GM21390 (cell line): ENCODE measurements at regions not wholly inside any gene's neighbourhood (a gene's known extent, or its start where the extent isn't known, plus 50 kb on each side); places are given as distances from the start of the nearest gene placed in this dataset.

Experiments
- ATAC-seq: cut with Tn5 transposase; IDR thresholded peaks from one replicate; pipeline ENCODE4 v1.9.1; 2021; ENCODE audit not compliant: unreplicated experiment

DNA sequence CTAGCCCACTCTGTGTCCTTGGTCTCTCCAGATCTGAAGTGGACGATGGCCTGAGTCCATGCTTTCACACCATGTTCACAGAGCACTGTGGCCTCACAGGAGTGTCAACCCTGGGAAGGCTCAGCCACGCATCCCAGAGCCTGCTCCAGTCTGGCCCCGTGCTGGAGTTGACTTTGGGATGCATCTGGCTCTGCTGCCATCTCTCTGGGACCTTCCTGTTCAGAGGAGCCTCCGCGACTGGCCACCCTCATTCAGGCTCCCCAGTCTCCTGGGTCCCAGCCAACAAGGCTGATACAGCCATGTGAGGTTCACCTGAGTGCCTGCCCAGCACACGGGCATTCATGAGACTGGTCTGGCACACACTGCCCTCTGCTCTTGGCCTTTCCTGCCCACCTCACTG, 199.7 kb upstream of the RAB6C start:
- no peak for ATAC-seq

DNA sequence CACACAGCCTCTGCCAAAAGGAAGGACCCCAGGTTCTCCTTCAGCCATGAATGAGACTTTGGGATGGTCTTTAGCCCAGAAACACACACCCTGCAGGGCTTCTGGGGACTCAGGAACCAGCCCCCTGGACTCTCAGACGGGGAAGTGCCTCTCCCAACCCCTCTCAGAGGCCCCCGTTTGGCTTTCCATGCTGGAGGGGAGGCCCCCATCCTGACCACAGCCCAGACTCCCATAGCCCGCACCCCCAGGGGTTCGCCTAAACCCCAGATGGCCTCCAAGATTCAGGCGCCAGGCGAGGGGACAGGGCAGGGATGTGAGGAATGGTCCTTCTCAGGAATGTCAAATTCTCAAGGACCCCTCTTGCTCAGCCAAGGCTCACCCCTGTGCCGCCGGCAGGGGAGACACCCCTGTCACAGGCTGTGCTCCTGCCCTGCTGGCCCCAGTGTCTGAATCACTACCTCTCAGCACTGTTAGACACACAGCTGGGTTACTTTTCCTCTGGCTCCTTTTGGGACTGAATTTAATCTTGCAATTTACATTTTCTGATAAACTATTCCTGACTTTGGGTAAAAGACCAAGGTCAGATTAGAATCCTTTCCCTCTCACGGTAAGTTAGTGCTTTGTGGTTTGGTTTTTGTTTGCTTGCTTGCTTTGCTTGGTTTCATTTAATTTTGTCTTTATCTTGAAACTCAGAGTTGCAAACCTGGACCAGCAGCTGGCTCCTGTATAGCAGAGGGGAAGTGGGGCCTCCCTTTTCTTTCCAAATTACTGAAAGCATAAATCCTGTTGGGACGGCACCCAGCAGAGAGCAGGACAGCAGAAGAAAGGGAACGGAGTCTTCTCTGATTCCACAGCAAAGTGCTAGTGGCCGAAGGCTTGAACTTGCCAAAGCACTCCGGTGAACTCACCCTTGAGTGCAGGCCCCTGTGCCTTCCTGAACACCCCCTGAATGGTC, 198.9 kb upstream of the RAB6C start:
- ATAC-seq, result no peak

DNA sequence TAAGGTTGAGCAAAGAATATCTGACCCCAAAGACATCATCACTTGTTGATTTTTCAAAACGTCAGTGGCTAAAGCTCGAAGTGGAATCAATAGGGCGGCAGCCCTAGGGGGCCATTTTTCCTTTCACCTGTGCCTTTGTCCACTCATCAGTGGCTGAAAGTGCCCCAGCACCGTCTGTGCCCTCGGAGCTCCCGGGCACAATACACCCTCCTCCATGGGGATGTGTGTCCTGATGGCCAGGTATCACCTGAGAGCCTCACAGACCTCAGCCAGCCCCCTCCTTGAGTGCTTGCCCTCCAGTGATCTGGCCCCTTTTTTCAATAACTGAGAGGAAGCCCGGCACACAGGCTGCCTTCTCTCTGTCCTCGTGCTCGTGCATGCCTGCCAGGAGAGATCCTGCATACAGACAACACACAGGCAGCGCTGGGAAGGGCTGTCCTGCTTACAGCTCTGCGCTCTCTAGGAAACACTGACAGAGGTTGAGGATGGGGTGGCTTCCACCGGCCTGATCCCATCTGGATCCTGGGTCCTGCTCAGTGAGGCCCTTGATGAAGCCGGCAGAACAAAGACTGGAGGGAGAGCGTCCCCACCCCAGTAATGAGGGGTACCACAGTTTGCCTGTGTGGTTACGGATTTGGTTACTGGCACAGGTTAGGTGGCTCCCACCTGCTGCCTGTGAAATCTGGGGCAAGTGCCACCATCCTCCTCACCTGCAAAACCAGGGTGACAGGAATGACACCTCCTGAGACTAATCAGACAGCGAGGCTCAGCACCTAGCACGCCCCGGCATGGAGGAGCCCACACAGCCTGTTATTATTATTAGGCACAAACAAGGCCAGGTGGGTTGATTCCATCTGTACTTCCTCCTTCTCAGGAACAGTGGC, 197.5 kb upstream of the RAB6C start:
- ATAC-seq, result no peak

DNA sequence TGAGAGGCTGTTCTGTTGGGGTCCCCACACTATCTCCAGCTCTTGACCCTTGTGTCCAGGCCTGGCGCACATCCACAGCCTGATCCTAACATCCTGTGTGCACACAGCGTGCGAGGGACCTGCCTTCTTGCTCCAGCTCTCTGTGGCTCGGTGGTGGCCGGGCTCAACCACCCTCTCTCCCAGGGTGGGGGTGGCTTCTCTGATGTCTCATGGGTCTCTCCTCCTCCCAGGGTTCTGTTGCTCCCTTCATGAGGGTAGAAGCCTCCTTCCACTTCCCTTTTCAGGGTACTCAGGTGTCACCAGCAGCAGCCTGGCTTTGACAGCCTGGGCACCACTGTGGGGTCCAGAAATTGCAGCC, 196.9 kb upstream of the RAB6C start:
- ATAC-seq, result no peak

DNA sequence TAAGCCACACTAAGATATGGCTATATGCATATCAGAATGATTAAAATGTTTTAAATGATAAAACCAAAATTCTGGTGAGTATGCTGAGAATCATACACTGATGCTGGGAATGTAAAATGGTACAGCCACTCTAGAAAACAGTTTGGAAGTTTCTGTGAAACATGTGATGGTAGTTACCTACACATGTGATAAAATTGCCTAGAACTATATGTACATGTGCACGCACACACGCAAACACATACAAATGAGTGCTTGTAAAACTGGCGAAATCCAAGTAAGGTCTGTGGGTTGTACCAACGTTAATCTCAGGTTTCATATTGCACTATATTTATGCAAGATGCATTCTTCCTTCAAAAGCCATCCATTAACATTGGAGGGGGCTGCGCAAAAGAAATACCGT, 195.0 kb upstream of the RAB6C start:
- no peak for ATAC-seq

DNA sequence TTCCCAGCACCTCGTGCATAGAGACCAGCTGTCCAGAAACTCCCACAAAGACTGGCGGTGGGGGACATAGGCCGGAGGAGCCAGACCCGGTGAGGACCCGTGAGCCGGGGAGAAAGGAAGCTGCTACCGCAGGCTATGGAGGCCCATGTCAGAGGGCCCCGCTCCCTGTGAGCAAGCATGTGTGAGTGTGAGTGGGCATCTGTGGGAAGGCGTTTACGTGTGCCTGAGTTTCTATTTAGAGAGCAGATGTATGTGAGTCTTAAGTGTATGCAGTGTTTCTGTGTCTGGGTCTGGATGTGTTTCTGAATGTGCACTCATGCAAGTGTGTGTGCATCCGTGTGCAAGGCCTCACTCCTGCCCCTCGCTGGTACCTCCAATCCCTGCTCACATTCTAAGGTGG, 187.8 kb upstream of the RAB6C start:
- no peak for ATAC-seq

DNA sequence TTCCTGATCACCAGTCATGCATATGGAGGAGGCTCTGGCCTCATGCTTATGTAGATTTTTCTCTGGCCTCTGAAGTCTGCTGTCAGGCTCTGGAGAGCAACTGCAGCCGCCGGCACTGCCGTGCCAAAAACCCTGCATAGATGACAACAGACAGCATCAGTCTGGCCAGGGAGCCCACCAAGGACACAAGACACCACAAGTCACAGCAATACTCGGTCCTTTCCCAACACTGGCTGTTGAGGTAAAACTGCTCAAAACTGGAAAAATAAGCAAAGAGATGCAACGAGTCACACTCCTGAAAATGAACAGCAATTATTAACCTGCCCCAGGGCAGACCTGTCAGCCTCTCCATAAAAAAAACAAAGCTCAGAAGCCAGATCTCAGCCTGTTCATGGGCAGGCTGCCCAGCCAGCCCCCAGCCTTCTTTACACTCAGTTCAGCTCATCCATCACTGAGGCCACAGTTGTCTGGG, 186.0 kb upstream of the RAB6C start:
- ATAC-seq, result no peak

DNA sequence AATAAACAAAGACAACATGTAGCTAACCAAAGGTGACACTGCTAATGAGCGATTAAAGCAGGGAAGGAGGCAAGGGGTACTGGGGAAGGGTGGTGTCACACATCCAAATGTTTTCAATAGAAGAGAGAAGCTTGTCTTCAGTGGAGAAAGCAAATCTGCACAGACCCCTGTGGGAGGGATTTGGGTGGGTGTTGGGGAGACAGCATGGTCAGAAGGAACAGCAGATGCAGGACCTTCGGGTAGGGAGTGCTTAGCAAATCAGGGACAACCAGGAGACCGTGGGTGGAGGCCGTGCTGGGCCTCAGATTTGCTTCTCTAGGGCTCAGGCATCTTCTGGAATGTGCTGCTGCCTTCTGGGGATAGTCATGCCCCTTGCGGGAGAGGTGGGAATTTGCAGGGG, 185.3 kb upstream of the RAB6C start:
- no peak for ATAC-seq

DNA sequence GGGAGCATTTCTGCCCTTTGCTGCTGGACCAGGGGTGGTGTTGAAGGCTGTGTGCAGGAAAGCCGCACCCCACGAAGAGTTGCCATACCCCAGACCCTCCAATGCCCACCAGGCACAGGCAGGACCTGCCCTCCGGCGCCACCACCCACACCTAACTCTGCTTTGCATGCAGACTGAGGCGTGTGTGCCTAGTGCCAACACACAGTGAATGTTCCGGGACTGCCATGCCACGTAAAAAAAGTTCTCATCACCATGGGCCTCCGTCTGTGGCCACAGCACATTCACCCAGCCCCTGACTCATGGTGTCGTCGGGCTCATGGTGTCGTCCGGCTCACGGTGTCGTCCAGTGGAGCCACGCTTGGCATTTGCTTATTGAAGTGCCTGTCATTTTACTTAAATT, 184.9 kb upstream of the RAB6C start:
- no peak for ATAC-seq

DNA sequence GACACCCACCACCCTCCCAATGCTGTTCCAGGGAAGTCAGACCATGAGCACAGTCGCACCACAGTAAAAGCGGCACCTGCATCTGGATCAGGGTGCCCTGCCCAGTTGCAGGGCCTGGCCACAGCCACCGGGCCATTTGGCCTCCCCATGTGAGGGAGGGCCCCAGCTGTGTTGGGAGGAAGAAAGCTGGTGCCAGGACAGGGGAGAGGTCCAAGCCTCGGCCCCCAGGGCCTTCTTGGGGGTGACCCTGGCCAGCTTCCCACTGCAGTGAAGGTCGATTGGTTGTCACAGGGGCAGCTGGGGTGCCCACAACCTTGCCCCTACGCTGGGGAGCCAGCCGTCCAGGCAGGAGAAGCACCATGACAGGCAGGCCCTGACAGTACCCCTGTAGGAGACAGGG, 183.2 kb upstream of the RAB6C start:
- ATAC-seq, result no peak

DNA sequence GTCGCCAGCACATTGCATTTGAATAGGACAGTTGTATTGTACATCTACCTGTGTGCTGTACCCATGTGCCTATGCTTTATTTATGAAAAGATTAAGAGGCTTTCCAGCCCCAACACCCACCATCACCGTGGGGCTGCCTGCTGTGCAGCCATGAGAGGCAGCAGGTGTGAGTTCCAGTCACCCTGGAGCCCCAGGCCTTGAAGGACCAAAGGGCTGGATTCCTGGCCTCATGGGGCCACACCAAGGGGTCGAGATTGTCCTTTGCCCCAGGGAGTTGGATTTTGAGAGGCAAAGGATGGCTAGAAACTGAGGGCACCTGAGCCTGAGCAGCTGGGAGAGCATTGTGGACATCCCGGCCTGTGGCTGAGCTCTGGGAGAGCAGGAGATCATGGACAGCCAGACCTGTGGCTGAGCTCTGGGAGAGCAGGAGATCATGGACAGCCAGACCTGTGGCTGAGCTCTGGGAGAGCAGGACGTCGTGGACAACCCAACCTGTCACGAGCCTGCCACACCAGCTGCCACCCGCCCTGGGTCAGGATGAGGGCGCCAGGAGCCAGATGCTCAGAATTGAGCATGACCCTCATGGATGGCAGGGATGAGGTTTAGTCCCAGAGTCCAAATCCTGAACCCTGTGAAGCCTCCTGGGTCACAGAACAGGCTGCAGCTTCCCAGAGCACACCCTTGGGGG, 182.5 kb upstream of the RAB6C start:
- no peak for ATAC-seq

DNA sequence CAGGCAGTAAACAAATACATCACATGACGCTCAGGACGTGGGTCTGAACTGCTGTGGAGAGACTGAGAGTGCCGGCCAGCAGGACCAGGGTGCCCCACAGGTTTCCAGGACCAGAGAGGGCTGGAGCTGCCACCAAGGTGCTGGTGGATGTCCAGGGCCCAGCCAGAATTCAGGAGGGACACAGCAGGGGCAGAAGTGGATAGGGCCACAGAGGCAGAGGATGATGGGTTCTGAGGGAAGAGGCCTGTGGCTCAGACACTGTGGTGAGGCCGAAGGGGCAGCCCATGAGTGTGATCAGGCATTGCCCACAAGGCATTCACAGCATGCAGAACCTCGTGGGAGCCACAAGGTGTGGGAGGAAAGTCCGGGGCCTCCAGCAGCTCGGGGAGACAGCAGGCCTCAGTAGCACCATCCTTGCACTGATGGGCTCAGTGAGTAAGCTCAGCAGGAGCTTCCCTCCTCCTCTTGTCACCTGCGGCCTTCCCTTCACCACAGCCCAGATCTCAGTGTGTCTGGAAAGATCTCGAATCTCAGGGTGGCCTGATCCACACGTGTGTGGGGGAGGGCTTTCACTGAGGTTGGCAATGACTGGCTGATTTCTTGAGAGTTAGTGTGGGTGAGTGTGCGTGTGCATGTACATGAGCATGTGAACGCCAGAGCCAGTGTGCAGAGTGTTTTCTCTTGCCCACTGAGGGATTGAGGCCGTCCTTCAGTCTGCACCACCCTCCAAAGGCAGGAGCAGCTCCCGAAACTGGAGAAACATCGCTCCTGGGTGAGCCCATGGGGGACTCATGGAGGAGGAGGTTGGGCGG, 181.8 kb upstream of the RAB6C start:
- ATAC-seq, result no peak

DNA sequence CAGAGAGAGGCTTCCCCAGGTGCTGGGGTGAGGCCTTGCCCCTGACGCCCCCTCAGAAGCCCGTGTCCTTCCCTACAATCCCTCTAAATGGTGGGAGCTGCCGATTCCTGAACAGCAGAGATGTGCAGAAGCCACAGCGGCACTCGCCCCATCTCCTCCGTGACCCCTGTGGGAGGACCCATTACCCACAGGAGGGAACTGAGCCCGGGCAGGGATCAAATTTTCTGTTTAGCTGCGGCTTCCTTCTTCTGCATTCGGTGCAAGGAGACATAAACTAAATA, 181.2 kb upstream of the RAB6C start:
- ATAC-seq, result no peak

DNA sequence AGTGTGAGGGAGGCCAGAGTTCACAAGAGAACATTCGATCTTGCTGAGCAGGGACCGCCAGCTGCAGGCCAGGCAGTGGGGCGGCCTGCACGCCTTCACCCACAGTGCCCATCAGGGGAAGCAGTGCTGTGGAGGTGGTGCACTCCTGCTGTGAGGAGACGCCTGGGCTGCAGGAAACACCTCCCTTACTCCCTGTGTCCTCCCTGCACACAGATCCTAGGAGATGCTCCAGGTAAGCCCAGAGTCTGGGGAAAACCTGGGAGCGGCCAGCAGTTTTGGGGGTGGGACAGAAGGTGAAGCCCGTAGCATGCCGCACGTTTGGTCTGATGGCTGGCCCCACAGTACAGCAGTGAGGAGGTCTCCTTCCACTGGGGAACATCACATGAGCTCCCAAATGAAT, 180.8 kb upstream of the RAB6C start:
- no peak for ATAC-seq

DNA sequence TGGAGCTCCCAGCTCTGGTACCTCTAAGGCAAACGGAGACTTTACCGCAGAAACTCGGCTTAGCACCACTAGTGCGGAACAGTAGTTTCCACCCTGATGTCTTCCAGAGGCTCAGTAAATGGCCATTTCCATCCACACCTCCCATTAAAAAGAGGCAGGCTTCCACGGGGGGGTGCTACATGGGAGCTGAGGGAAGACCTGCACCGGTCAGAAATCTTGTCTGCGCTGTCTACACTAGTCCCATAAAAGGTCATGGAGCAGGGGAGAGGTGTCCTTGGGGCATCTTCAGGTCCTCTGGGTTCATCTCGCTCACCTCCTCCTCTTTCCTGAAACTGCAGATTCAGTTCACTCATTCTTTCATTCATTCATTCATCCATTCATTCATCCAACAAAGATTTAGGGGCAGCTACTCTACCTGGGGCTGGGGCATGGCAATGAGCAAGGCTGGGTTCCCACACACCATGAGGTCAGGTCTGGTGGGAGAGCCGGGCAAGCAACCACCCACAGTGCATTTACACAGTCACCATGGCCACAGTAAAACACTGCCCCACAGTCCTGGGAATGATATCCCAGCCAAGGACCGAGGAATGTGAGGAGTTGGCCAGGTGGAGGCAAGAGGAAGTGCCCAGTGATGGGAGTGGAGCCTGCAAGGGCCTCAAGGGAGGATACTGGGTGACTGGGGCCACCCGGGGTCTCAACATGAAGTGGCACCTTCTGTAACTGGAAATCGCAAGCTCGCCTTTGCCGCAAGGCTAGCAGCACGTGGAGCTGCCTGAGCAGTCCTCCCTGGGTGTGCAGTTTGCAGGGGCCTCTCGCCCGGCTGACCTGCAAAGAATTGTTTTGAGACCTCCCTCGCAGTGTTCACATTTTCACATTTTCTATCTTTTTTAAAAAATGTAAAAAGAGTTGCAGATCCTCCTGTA, 180.2 kb upstream of the RAB6C start:
- ATAC-seq, result no peak

DNA sequence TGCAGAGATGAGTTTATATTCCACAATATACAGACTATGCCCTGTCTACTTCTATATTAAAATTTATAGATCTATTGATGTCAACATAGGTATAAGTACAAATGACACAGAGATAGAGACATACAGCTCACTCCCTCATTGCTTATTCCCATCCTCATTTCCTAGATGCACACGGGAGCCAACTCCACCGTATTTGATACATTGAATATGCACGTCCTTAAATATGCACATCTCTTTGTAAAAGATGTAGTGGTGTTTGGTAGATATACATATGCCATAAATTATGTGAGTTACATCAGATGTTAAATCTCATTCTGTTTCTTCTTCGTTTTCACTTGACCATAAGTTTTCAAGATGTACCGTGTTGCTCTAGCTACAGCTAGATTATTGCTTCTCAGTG, 179.2 kb upstream of the RAB6C start:
- ATAC-seq, result no peak

DNA sequence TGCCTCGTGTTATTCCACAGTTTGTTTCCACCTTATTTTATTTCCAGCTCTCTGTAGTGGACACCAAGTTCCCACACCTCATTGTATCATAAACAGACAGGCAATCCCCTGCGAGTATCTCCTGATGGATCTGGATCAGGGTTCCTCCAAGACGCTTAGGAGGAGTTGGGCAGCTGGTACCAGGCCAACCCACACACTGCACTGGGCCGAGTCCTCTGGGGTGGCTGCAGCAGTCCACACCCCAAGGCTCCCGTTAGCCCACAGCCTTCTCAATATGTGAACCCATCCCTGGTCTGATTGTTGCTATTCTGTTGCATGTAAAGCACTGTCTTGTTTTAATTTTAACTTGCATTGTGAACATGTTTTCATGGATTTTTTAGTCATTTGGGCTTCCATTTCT, 178.8 kb upstream of the RAB6C start:
- ATAC-seq, result no peak

DNA sequence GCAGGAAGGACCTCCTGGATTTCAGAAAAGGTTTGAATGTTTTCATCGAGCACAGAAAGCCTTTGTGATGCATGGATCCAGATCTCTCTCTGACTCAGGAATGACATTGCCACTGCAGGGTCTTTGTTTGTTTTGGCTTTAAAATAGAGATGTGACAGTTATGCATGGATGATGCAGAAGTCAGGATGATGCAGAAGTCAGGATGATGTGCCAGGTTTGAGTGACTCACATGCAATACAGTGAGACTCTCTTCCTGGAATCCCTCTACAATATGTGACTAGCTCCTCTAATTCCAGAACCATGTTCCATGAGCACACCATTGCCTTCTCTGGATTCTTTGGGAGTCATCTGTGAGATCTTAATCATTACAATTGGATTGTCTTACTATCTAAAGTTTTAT, 177.9 kb upstream of the RAB6C start:
- no peak for ATAC-seq

DNA sequence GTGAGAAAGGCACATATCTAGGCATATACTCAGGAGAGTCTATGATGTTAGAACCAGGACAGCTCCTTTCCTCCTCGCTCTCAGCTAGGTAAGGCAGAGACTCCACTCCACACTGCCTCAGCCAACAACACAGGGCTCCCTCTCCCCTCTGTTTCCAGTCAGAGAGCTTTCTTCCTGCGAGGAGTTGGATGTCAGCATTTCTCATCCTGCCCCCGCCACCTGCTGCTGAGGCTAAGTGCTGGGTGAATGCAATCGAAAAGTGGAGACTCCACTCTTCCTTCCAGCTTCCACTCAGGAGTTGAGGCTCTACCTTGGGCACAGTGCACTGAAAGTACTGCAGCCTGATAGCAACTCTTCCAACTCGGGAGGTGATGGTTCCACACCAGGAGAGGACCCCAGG, 177.2 kb upstream of the RAB6C start:
- no peak for ATAC-seq

DNA sequence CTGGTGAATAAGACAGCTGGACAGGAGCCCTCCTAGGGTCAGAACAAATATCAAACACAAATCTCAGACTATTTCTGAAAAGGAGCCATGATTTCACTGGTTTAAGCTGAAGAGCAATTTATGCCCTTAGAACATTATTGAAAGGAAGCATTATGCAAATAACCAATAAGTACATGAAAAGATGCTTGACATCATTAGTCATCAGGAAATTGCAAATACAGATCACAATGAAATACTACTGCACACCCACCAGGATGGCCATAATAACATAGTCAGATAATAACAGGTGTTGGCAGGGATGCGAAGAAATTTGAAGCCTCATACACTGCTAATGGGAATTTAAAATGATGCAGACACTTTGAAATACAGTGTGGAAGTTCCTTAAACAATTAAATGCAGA, 176.4 kb upstream of the RAB6C start:
- no peak for ATAC-seq
